ENCODE measurements at regions not wholly inside any gene's neighbourhood (a gene's known extent, or its start where the extent isn't known, plus 50 kb on each side); places are given as distances from the start of the nearest gene placed in this dataset.

- no peak for ATAC-seq (replicated peaks; ENCODE audit: extremely low read depth, poor library complexity, severe bottlenecking)
- Mint-ChIP-seq H3K9me3 (no peaks in the 10 kb centered on the region), H3K27me3 (no peaks in the 10 kb centered on the region), H3K4me1 (no peaks in the 10 kb centered on the region), H3K27ac (ENCODE audit: low read depth) (no peak overlapping the region), H3K4me3 (no peak overlapping the region), H3K36me3 (ENCODE audit: insufficient read depth) (no peaks in the 10 kb centered on the region)
- DNase-seq (ENCODE audit: low spot score in 2 of 2), result no peak
These were observed 354.1 kb downstream of the SHQ1 start for GRCh38 chr3:72494130-72494529.

- Mint-ChIP-seq H3K27ac (ENCODE audit: low read depth) (no peak overlapping the region), H3K27me3 (no peaks in the 10 kb centered on the region), H3K4me1 (no peaks in the 10 kb centered on the region), H3K9me3 (no peaks in the 10 kb centered on the region), H3K36me3 (ENCODE audit: insufficient read depth) (no peaks in the 10 kb centered on the region), H3K4me3 (no peak overlapping the region)
- ATAC-seq (replicated peaks; ENCODE audit: extremely low read depth, poor library complexity, severe bottlenecking), result no peak
- no peak for DNase-seq (ENCODE audit: low spot score in 2 of 2)
These were observed 356.0 kb downstream of the SHQ1 start for GRCh38 chr3:72492240-72492639.

- ATAC-seq (replicated peaks; ENCODE audit: extremely low read depth, poor library complexity, severe bottlenecking), result no peak
- no peaks in the 10 kb centered on the region for H3K4me1 Mint-ChIP-seq
- no peaks in the 10 kb centered on the region for H3K36me3 Mint-ChIP-seq (ENCODE audit: insufficient read depth)
- DNase-seq (ENCODE audit: low spot score in 2 of 2), result no peak
- no peak overlapping the region for H3K4me3 Mint-ChIP-seq
- H3K27me3 Mint-ChIP-seq, result no peaks in the 10 kb centered on the region
- no peaks in the 10 kb centered on the region for H3K9me3 Mint-ChIP-seq
- H3K27ac Mint-ChIP-seq (ENCODE audit: low read depth), result no peak overlapping the region
These were observed 357.4 kb downstream of the SHQ1 start for GRCh38 chr3:72490688-72491435.

- H3K4me3 Mint-ChIP-seq, result no peak overlapping the region
- H3K36me3 Mint-ChIP-seq (ENCODE audit: insufficient read depth), result no peaks in the 10 kb centered on the region
- H3K27me3 Mint-ChIP-seq, result no peaks in the 10 kb centered on the region
- DNase-seq (ENCODE audit: low spot score in 2 of 2) (no peak), ATAC-seq (replicated peaks; ENCODE audit: extremely low read depth, poor library complexity, severe bottlenecking) (no peak)
- H3K9me3 Mint-ChIP-seq, result no peaks in the 10 kb centered on the region
- H3K27ac Mint-ChIP-seq (ENCODE audit: low read depth), result no peak overlapping the region
- no peaks in the 10 kb centered on the region for H3K4me1 Mint-ChIP-seq
These were observed 358.3 kb downstream of the SHQ1 start for GRCh38 chr3:72489901-72490300.

GRCh38 chr3:72488738-72489035 lies 359.6 kb downstream of the SHQ1 start:
- DNase-seq (ENCODE audit: low spot score in 2 of 2), result no peak
- no peak overlapping the region for H3K27ac Mint-ChIP-seq (ENCODE audit: low read depth)
- H3K27me3 Mint-ChIP-seq, result no peaks in the 10 kb centered on the region
- no peaks in the 10 kb centered on the region for H3K36me3 Mint-ChIP-seq (ENCODE audit: insufficient read depth)
- H3K4me3 Mint-ChIP-seq, result no peak overlapping the region
- no peaks in the 10 kb centered on the region for H3K9me3 Mint-ChIP-seq
- no peaks in the 10 kb centered on the region for H3K4me1 Mint-ChIP-seq
- ATAC-seq (replicated peaks; ENCODE audit: extremely low read depth, poor library complexity, severe bottlenecking), result no peak

- Mint-ChIP-seq H3K9me3 (no peaks in the 10 kb centered on the region), H3K4me1 (peaks cover 2% of the 10 kb centered on the region), H3K27ac (ENCODE audit: low read depth) (no peak overlapping the region), H3K36me3 (ENCODE audit: insufficient read depth) (no peaks in the 10 kb centered on the region), H3K27me3 (no peaks in the 10 kb centered on the region), H3K4me3 (no peak overlapping the region)
- ATAC-seq (replicated peaks; ENCODE audit: extremely low read depth, poor library complexity, severe bottlenecking), result no peak
- DNase-seq (ENCODE audit: low spot score in 2 of 2), result no peak
These were observed 360.1 kb downstream of the SHQ1 start for GRCh38 chr3:72487946-72488737.

GRCh38 chr3:72487078-72487765 lies 361.0 kb downstream of the SHQ1 start:
- Mint-ChIP-seq H3K27ac (ENCODE audit: low read depth) (no peak overlapping the region), H3K4me1 (peaks cover 11% of the 10 kb centered on the region), H3K36me3 (ENCODE audit: insufficient read depth) (no peaks in the 10 kb centered on the region), H3K4me3 (no peak overlapping the region), H3K9me3 (no peaks in the 10 kb centered on the region), H3K27me3 (no peaks in the 10 kb centered on the region)
- ATAC-seq (replicated peaks; ENCODE audit: extremely low read depth, poor library complexity, severe bottlenecking), result no peak
- no peak for DNase-seq (ENCODE audit: low spot score in 2 of 2)

GRCh38 chr3:72485641-72486040 lies 362.6 kb downstream of the SHQ1 start:
- H3K9me3 Mint-ChIP-seq, result no peaks in the 10 kb centered on the region
- no peak for ATAC-seq (replicated peaks; ENCODE audit: extremely low read depth, poor library complexity, severe bottlenecking)
- no peak overlapping the region for H3K4me3 Mint-ChIP-seq
- H3K27ac Mint-ChIP-seq (ENCODE audit: low read depth), result no peak overlapping the region
- no peaks in the 10 kb centered on the region for H3K36me3 Mint-ChIP-seq (ENCODE audit: insufficient read depth)
- peaks cover 11% of the 10 kb centered on the region for H3K4me1 Mint-ChIP-seq
- no peak for DNase-seq (ENCODE audit: low spot score in 2 of 2)
- no peaks in the 10 kb centered on the region for H3K27me3 Mint-ChIP-seq

GRCh38 chr3:72483554-72484104 lies 364.6 kb downstream of the SHQ1 start:
- H3K27ac Mint-ChIP-seq (ENCODE audit: low read depth), result peak overlapping the region; percentile 75
- no peak for DNase-seq (ENCODE audit: low spot score in 2 of 2)
- no peaks in the 10 kb centered on the region for H3K27me3 Mint-ChIP-seq
- ATAC-seq (replicated peaks; ENCODE audit: extremely low read depth, poor library complexity, severe bottlenecking), result no peak
- peaks cover 11% of the 10 kb centered on the region for H3K4me1 Mint-ChIP-seq
- H3K4me3 Mint-ChIP-seq, result peak overlapping the region; percentile 73
- H3K9me3 Mint-ChIP-seq, result no peaks in the 10 kb centered on the region
- no peaks in the 10 kb centered on the region for H3K36me3 Mint-ChIP-seq (ENCODE audit: insufficient read depth)

GRCh38 chr3:72482589-72483321 lies 365.5 kb downstream of the SHQ1 start:
- Mint-ChIP-seq H3K4me1 (peaks cover 11% of the 10 kb centered on the region), H3K36me3 (ENCODE audit: insufficient read depth) (no peaks in the 10 kb centered on the region), H3K27ac (ENCODE audit: low read depth) (peak overlapping the region; percentile 75), H3K4me3 (peak overlapping the region; percentile 73), H3K27me3 (no peaks in the 10 kb centered on the region), H3K9me3 (no peaks in the 10 kb centered on the region)
- no peak for DNase-seq (ENCODE audit: low spot score in 2 of 2)
- ATAC-seq (replicated peaks; ENCODE audit: extremely low read depth, poor library complexity, severe bottlenecking), result peak; percentile 56

GRCh38 chr3:72481542-72481941 lies 366.7 kb downstream of the SHQ1 start:
- H3K9me3 Mint-ChIP-seq, result no peaks in the 10 kb centered on the region
- no peak for DNase-seq (ENCODE audit: low spot score in 2 of 2)
- H3K4me3 Mint-ChIP-seq, result no peak overlapping the region

GRCh38 chr3:72480366-72480765 lies 367.9 kb downstream of the SHQ1 start:
- no peak for DNase-seq (ENCODE audit: low spot score in 2 of 2)
- no peaks in the 10 kb centered on the region for H3K36me3 Mint-ChIP-seq (ENCODE audit: insufficient read depth)
- H3K9me3 Mint-ChIP-seq, result no peaks in the 10 kb centered on the region
- H3K4me3 Mint-ChIP-seq, result no peak overlapping the region
- H3K27ac Mint-ChIP-seq (ENCODE audit: low read depth), result no peak overlapping the region
- no peaks in the 10 kb centered on the region for H3K27me3 Mint-ChIP-seq
- peaks cover 11% of the 10 kb centered on the region for H3K4me1 Mint-ChIP-seq
- ATAC-seq (replicated peaks; ENCODE audit: extremely low read depth, poor library complexity, severe bottlenecking), result no peak

More at GRCh38 chr3:72481542-72481941, 366.7 kb downstream of the SHQ1 start:
- Mint-ChIP-seq H3K27me3 (no peaks in the 10 kb centered on the region), H3K4me1 (peaks cover 11% of the 10 kb centered on the region), H3K36me3 (ENCODE audit: insufficient read depth) (no peaks in the 10 kb centered on the region), H3K27ac (ENCODE audit: low read depth) (no peak overlapping the region)
- no peak for ATAC-seq (replicated peaks; ENCODE audit: extremely low read depth, poor library complexity, severe bottlenecking)

Measured in central memory CD8-positive, alpha-beta T cell (primary cell).